Breast epithelium (tissue), 4 donors: ENCODE measurements at regions not wholly inside any gene's neighbourhood (a gene's known extent, or its start where the extent isn't known, plus 50 kb on each side); places are given as distances from the start of the nearest gene placed in this dataset.

Experiments
- DNase-seq, 2 donors: peaks; one replicate each; pipeline ENCODE4 v3.0.0-alpha.2; 2019; ENCODE audit warnings: low spot score in 2 of 2
- H3K27ac ChIP-seq, 2 donors: fragments of 200-600 bp; sonication (generic) in 1 of 2; one replicate each; pipeline ENCODE4 v1.5.1; 2016 to 2019; ENCODE audit warnings: mild to moderate bottlenecking in 1 of 2
- H3K27me3 ChIP-seq, 2 donors: fragments of 200-600 bp; sonication (generic) in 1 of 2; one replicate each; pipeline versions ENCODE4 v1.5.1 to v1.6.0; 2017 to 2019; ENCODE audit warnings: control low read depth in 1 of 2, mild to moderate bottlenecking in 1 of 2
- H3K36me3 ChIP-seq: fragments of 200-600 bp; one replicate; pipeline ENCODE4 v1.5.1; 2019
- H3K4me1 ChIP-seq, 2 donors: fragments of 200-600 bp; sonication (generic); one replicate each; pipeline ENCODE4 v1.5.1; 2016 to 2019; ENCODE audit warnings: control low read depth in 1 of 2
- H3K4me3 ChIP-seq, 3 donors: fragments of 200-600 bp; sonication (generic); 1 replicate in 2 of 3; 2 replicates in 1 of 3; pipeline ENCODE4 v1.5.1; 2016 to 2019; ENCODE audit warnings: mild to moderate bottlenecking in 3 of 3, moderate library complexity in 2 of 3
- H3K9me3 ChIP-seq, 2 donors: fragments of 200-600 bp; sonication (generic) in 1 of 2; one replicate each; pipeline ENCODE4 v1.5.1; 2016 to 2019; ENCODE audit warnings: control low read depth in 1 of 2
- POLR2A ChIP-seq: fragments of 450-650 bp; IDR thresholded peaks from one replicate; pipeline ENCODE4 v1.6.1; 2016; ENCODE audit warnings: antibody characterized with exemption, mild to moderate bottlenecking, moderate library complexity
- POLR2AphosphoS5 ChIP-seq, 3 donors: sonication (generic); formaldehyde crosslinking; IDR thresholded peaks; one replicate each; pipeline ENCODE4 v1.6.1; 2017; ENCODE audit warnings: antibody characterized with exemption in 3 of 3
- intact Hi-C: fragments of 100-400 bp; cut with DNase I; formaldehyde crosslinking; loops from one replicate; pipeline ENCODE4 v1.15.1; 2023; ENCODE audit warnings: low total_unique reads
- TF ChIP-seq, protein P1 (sequence below), 3 donors: fragments of 450-650 bp; IDR thresholded peaks; one replicate each; pipeline ENCODE4 v1.5.1; 2016 to 2017; ENCODE audit warnings: antibody characterized with exemption in 3 of 3, mild to moderate bottlenecking in 3 of 3, moderate library complexity in 3 of 3

- no peak overlapping the region for H3K4me3 ChIP-seq
- no peaks in the 10 kb centered on the region for H3K27me3 ChIP-seq
- H3K36me3 ChIP-seq = no peaks in the 10 kb centered on the region
- no peaks in the 10 kb centered on the region for H3K4me1 ChIP-seq
- H3K27ac ChIP-seq = no peak overlapping the region
- no peak for DNase-seq
- no peaks in the 10 kb centered on the region for H3K9me3 ChIP-seq
- TF ChIP-seq POLR2AphosphoS5 (IDR thresholded peaks at IDR 0.05) = no peak
- no peak for TF ChIP-seq POLR2A
- TF ChIP-seq, protein P1, sequence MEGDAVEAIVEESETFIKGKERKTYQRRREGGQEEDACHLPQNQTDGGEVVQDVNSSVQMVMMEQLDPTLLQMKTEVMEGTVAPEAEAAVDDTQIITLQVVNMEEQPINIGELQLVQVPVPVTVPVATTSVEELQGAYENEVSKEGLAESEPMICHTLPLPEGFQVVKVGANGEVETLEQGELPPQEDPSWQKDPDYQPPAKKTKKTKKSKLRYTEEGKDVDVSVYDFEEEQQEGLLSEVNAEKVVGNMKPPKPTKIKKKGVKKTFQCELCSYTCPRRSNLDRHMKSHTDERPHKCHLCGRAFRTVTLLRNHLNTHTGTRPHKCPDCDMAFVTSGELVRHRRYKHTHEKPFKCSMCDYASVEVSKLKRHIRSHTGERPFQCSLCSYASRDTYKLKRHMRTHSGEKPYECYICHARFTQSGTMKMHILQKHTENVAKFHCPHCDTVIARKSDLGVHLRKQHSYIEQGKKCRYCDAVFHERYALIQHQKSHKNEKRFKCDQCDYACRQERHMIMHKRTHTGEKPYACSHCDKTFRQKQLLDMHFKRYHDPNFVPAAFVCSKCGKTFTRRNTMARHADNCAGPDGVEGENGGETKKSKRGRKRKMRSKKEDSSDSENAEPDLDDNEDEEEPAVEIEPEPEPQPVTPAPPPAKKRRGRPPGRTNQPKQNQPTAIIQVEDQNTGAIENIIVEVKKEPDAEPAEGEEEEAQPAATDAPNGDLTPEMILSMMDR (IDR thresholded peaks at IDR 0.05) = no peak
- intact Hi-C loops = no loop called here
Measured at GRCh38 chr7:22598318-22598920, 98.4 kb upstream of the STEAP1B start.

GRCh38 chr7:22597844-22598243 lies 97.9 kb upstream of the STEAP1B start:
- intact Hi-C loops = no loop called here
- no peaks in the 10 kb centered on the region for H3K9me3 ChIP-seq
- no peaks in the 10 kb centered on the region for H3K27me3 ChIP-seq
- no peak for DNase-seq
- TF ChIP-seq POLR2AphosphoS5 (IDR thresholded peaks at IDR 0.05) (no peak), POLR2A (no peak)
- TF ChIP-seq, protein P1 (IDR thresholded peaks at IDR 0.05) = no peak
- no peaks in the 10 kb centered on the region for H3K4me1 ChIP-seq
- H3K4me3 ChIP-seq = no peak overlapping the region
- H3K27ac ChIP-seq = no peak overlapping the region
- no peaks in the 10 kb centered on the region for H3K36me3 ChIP-seq

DNA sequence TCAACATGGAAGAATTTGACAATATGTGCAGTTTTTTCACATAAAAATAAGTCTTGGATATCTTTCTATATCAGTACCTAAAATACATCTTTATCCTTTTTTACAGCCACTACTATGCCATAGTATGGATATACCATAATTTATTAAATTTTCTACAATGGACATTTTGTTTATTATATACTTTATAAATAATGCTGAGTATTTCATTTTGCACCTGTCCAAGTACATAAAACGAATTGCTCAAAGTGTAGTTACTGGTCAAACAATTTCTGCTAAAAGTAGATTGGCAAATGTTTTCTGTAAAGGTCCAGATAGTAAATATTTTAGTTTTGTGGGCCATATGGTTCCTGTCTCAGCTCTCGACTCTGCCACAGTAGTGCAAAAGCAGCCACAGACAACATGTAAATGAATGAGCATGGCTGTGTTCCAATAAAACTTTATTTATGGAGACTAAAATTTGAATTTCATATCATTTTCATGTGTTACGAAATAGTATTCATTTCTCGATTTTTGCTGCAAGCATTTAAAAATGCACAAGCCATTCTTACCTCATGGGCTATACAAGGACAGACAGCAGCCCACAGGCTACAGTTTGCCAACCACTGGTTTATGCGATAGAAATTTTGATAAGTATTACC lies 96.9 kb upstream of the STEAP1B start:
- DNase-seq = no peak
- no peak overlapping the region for H3K4me3 ChIP-seq
- intact Hi-C loops = no loop called here
- H3K27ac ChIP-seq = no peak overlapping the region
- no peaks in the 10 kb centered on the region for H3K36me3 ChIP-seq
- no peaks in the 10 kb centered on the region for H3K9me3 ChIP-seq
- no peaks in the 10 kb centered on the region for H3K27me3 ChIP-seq
- no peaks in the 10 kb centered on the region for H3K4me1 ChIP-seq
- TF ChIP-seq, protein P1 (IDR thresholded peaks at IDR 0.05) = no peak
- TF ChIP-seq POLR2AphosphoS5 (IDR thresholded peaks at IDR 0.05) (no peak), POLR2A (no peak)

- H3K4me3 ChIP-seq = no peak overlapping the region
- TF ChIP-seq, protein P1 (IDR thresholded peaks at IDR 0.05) = no peak
- TF ChIP-seq POLR2AphosphoS5 (IDR thresholded peaks at IDR 0.05) = no peak
- TF ChIP-seq POLR2A = no peak
- H3K36me3 ChIP-seq = no peaks in the 10 kb centered on the region
- peaks cover 0 to 7% of the 10 kb centered on the region in 2 donors for H3K4me1 ChIP-seq
- intact Hi-C loops = no loop called here
- no peaks in the 10 kb centered on the region for H3K9me3 ChIP-seq
- H3K27me3 ChIP-seq = no peaks in the 10 kb centered on the region
- no peak overlapping the region for H3K27ac ChIP-seq
- no peak for DNase-seq
Measured at GRCh38 chr7:22594020-22594419, 94.0 kb upstream of the STEAP1B start.

DNA sequence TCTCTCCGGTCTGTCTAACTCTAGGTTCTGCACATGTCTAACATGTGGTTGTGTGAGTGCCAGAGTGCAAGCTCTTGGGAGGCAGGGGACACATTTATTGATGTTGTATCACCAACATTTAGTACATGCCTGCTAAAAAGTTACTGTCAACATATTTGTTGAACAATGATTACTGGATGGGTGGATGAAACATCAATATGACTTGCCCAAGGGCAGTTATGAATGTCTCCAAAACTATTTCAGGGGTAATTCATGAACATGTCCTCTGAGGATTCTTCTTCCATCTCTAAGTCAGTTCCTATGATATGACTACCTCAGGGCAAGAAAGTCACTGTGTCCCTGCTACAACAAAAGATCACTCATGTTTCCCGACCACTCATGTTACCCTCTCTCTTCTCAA lies 91.3 kb upstream of the STEAP1B start:
- intact Hi-C loops = no loop called here
- no peaks in the 10 kb centered on the region for H3K9me3 ChIP-seq
- H3K4me1 ChIP-seq = peaks cover 0 to 7% of the 10 kb centered on the region in 2 donors
- H3K36me3 ChIP-seq = no peaks in the 10 kb centered on the region
- DNase-seq = no peak
- no peak overlapping the region for H3K27ac ChIP-seq
- no peaks in the 10 kb centered on the region for H3K27me3 ChIP-seq
- no peak overlapping the region for H3K4me3 ChIP-seq
- TF ChIP-seq POLR2A = no peak
- TF ChIP-seq, protein P1 (IDR thresholded peaks at IDR 0.05) = no peak
- TF ChIP-seq POLR2AphosphoS5 (IDR thresholded peaks at IDR 0.05) = no peak
